GM19468 (cell line): ENCODE measurements at regions not wholly inside any gene's neighbourhood (a gene's known extent, or its start where the extent isn't known, plus 50 kb on each side); places are given as distances from the start of the nearest gene placed in this dataset.
"Not testable (repeated sequence)": the region's sequence is repeated elsewhere in the genome, so short reads cannot be mapped to it uniquely, and the experiment has no call there.

ENCODE experiments used
- ATAC-seq: cut with Tn5 transposase; IDR thresholded peaks from one replicate; pipeline ENCODE4 v1.9.1; 2021; ENCODE audit warnings: mild to moderate bottlenecking, moderate library complexity, moderate number of reproducible peaks; ENCODE audit not compliant: unreplicated experiment; ENCODE audit errors: extremely low read depth

GRCh38 chr10:128178302-128178958 lies 52.2 kb upstream of the MKI67 start:
- peak; percentile 75 for ATAC-seq

GRCh38 chr10:128180843-128181242 lies 54.6 kb upstream of the MKI67 start:
- no peak for ATAC-seq

GRCh38 chr10:128185627-128186026 lies 59.4 kb upstream of the MKI67 start:
- ATAC-seq: no peak

GRCh38 chr10:128186959-128187787 lies 61.0 kb upstream of the MKI67 start:
- ATAC-seq: no peak

- ATAC-seq: no peak
Measured at GRCh38 chr10:128187788-128188185, 61.6 kb upstream of the MKI67 start.

- ATAC-seq: no peak
Measured at GRCh38 chr10:128189176-128189575, 63.0 kb upstream of the MKI67 start.

GRCh38 chr10:128191847-128192246 lies 65.6 kb upstream of the MKI67 start:
- no peak for ATAC-seq

- ATAC-seq: not testable (repeated sequence)
Measured at GRCh38 chr10:128201826-128202225, 75.6 kb upstream of the MKI67 start.

- no peak for ATAC-seq
Measured at GRCh38 chr10:128203028-128203427, 76.8 kb upstream of the MKI67 start.

GRCh38 chr10:128205591-128205990 lies 79.4 kb upstream of the MKI67 start:
- ATAC-seq: not testable (repeated sequence)

- ATAC-seq: no peak
Measured at GRCh38 chr10:128206676-128207075, 80.5 kb upstream of the MKI67 start.

- no peak for ATAC-seq
Measured at GRCh38 chr10:128209862-128210214, 83.6 kb upstream of the MKI67 start.

GRCh38 chr10:128210215-128211063 lies 84.2 kb upstream of the MKI67 start:
- ATAC-seq: no peak

GRCh38 chr10:128211064-128211504 lies 84.9 kb upstream of the MKI67 start:
- ATAC-seq: no peak

- ATAC-seq: peak; percentile 98
Measured at GRCh38 chr10:128211953-128212727, 85.9 kb upstream of the MKI67 start.

GRCh38 chr10:128213156-128213555 lies 86.9 kb upstream of the MKI67 start:
- no peak for ATAC-seq

GRCh38 chr10:128215733-128216132 lies 89.5 kb upstream of the MKI67 start:
- ATAC-seq: no peak

GRCh38 chr10:128217136-128217535 lies 90.9 kb upstream of the MKI67 start:
- ATAC-seq: no peak

GRCh38 chr10:128218161-128218560 lies 91.9 kb upstream of the MKI67 start:
- ATAC-seq: no peak

- ATAC-seq: no peak
Measured at GRCh38 chr10:128219295-128219694, 93.1 kb upstream of the MKI67 start.
